ENCODE measurements at regions not wholly inside any gene's neighbourhood (a gene's known extent, or its start where the extent isn't known, plus 50 kb on each side); places are given as distances from the start of the nearest gene placed in this dataset.
"Not testable (repeated sequence)": the region's sequence is repeated elsewhere in the genome, so short reads cannot be mapped to it uniquely, and the experiment has no call there.

DNA sequence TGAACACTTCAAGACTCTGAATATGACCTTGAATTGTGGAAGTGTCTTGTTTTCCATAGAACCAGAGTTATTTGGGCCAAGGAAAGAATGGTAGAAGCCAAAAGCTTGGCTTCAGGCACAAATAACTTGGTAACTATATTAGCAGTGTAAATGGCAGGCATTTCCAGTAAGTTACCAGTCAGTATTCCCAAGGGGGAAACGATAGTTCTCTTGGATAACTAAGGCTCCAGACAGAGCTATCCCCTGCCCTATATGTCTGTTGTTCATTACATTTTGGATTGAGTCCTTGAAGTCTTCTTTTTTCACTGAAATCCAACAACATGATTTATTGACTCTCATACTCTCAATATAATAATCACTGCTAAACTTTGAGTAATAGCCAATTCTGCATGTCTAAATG lies 364.1 kb downstream of the MAGEB5 start:
- no peak for DNase-seq

DNA sequence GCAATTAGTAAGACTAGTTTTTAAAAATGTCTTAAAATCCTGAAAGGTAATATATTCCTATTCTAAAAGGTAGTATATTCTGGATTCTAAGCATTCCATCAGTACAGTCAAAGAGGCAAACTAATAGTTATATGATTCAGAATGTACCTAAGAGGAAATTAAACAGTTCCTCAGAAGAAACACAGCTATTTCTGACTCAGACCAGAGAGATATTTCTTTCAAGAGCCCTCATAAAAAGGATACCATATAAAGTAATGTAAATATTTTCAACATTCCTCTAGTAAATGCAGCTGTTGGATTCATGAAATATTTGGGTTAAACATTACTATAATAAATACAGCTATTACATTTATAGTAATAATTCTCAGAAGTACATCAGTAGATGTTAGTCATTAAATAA lies 358.3 kb downstream of the MAGEB5 start:
- DNase-seq: no peak

DNA sequence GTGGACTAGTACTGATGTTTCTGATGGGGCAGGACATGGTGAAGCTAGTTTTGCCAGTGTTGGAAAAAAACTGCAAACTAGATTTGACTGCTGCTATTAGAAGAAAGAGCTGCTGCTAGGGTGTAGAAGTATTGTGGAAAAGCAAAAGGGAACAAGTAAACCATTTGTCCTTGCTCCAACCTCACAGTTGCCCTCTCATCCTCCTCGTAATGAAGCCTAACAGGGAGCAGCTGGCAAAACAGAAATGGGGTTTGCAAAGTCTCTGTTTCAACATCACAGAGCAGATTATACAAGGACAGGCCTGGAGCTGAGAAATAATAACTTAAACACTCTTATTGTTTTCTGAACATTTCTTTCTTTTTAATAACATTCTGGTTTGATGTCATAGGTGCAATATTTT lies 346.2 kb downstream of the MAGEB5 start:
- DNase-seq: no peak

DNA sequence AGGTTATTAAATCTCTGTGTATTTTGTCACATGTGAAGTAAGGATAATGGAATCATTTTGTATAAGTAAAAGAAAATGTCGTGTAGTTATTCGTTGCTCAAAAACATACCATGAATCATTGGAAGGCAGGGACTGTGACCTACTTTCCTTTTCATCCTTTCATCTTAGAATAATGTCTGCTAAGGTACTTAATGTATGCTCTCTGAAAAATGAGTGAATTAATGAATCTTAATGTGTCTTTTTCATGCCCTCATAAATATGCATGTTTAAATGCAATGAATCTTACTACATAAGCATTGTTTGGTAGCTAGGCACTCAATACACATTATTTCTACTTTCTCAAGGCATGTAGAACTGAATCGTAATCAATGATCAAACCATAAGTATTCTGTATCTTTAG lies 343.9 kb downstream of the MAGEB5 start:
- DNase-seq: no peak

DNA sequence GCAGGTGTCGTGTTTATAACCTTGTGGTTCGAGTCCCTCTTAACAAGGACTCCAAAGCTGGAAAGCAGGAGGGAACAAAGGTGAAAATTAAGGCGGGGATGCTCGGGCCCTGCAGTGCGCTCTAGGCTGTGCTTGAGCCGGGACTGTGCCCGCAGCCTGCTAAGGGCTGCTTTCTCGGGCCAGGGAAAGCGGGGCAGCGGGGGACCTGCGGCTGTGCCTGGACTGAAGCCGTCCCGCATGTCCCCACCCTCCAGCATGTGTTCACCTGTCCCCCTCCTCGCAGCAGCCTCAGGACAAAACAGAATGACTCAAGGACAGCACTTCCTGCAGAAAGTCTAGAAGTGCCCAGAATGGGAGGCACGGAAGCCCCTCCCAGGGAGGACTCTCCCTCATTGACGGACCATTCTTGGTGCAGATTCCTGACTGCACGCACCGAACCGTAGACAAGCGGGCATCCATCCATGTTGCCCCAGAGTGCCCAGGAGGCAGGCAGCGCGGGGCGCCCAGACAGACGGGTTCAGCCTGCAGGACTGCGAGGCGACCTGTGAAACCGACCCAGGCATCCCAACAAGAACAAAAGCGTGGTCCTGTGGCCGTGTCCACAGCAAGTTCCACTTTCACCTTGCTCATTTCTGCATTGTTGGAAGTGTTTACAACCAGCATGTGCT lies 342.9 kb downstream of the MAGEB5 start:
- no peak for DNase-seq

DNA sequence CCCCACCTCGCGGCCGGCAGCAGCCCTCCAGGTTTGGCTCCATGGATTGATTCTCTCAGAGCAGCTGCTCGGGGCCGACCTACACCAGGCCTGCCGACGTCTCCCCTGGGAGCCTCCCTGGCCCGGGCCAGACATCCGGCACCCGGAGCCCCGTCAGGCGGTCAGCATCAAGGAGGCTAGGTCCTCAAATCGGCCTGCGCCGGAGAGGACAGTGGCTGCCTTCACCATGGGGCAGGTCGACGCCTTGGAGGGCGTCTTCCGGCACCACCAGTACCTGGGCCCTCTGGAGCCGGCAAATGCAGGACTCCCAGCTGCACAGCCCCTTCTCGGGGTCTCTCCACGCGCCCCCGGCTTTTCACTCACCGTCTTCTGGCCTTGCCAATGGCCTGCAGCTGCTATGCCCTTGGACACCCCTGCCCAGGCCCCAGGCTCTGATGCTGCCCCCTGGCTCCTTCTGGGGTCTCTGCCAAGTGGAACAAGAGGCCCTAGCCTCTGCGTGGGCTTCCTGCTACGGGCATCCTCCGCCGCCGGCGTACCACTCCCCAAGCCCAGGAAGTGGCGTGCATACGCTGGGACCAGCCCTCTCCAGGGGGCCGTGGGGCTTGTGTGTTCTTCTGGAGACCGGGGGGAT lies 341.8 kb downstream of the MAGEB5 start:
- DNase-seq: no peak

- not testable (repeated sequence) for DNase-seq
Observed at GRCh38 chrX:26525768-26526167, 309.8 kb downstream of the MAGEB5 start.

DNA sequence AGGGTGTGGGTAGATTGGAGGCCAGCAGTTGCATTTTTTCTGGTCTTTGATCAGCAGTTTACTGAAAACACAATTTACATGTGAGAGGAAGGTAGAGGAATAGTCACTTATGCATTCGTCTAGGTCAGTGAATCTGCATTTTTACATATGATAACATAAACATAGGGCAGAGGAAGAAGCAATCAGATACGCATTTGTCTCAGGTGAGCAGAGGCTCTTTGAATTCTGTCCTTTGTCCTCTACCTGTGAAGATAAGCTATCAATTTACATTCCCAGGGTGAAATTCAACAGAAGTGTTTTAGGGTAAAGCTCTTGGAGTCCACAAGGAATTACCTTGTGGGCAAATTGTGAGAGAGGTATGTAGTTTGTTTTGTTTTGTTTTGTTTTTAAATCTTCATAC lies 306.5 kb downstream of the MAGEB5 start:
- no peak for DNase-seq

GRCh38 chrX:26511589-26512363 lies 295.8 kb downstream of the MAGEB5 start:
- no peak for DNase-seq

- no peak for DNase-seq
Observed at GRCh38 chrX:26470941-26471340, 255.0 kb downstream of the MAGEB5 start.

DNA sequence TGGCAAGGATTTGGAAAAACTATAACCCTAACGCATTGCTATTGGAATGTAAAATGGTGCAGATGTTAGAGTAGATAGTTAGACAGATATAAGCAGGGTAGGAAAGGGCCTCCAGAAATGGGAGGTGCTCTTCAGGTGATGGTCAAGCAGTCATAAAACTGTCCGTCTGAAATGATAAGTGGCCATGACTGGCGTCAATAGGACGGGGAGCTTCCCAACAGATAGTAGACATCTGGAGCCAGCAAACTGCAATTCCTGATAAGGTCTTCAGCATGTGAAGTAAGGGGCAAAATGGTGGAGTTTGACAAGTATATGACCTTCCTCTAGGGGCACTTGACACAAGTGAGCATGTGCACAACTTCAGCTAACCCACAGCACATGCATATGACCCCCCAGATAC lies 250.4 kb downstream of the MAGEB5 start:
- DNase-seq: no peak

- no peak for DNase-seq
Observed at GRCh38 chrX:26445288-26445687, 229.3 kb downstream of the MAGEB5 start.

GRCh38 chrX:26444417-26444816 lies 228.4 kb downstream of the MAGEB5 start:
- not testable (repeated sequence) for DNase-seq

GRCh38 chrX:26442340-26442739 lies 226.4 kb downstream of the MAGEB5 start:
- DNase-seq: no peak

DNA sequence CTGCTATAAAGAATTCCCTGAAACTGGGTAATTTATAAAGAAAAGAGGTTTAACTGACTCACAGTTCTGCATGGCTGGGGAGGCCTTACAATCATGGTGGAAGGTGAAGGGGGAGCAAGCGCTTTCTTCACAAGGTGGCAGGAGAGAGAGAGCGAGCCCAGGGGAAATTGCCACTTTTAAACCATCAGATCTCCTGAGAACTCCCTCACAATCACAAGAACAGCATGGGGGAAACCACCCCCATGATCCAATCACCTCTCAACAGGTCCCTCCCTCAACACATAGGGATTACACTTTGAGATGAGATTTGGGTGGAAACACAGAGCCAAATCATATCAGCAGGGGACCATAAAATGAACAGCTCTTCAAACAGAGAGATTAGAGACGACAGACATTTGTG lies 198.6 kb downstream of the MAGEB5 start:
- no peak for DNase-seq

GRCh38 chrX:26411045-26411444 lies 195.1 kb downstream of the MAGEB5 start:
- no peak for DNase-seq

DNA sequence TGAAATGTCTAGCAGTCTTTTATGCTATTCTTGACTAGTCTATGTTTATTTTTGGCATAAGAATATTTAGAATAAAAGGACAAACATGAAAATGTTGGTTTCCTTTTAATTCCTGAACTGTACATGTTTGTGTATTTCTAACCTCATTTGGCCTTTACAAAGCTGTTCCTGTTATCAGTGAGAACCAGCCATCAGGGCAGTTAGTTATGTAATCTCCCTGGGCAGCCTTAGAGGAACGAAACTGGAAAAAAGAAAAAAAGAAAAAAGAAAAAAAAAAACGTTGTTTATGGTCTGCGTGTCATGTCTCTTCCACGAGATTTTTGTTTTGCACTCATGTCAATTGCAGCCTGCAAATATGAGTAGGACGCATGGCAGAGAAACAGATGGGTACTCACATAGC lies 193.7 kb downstream of the MAGEB5 start:
- no peak for DNase-seq

GRCh38 chrX:26387906-26388305 lies 171.9 kb downstream of the MAGEB5 start:
- no peak for DNase-seq

DNA sequence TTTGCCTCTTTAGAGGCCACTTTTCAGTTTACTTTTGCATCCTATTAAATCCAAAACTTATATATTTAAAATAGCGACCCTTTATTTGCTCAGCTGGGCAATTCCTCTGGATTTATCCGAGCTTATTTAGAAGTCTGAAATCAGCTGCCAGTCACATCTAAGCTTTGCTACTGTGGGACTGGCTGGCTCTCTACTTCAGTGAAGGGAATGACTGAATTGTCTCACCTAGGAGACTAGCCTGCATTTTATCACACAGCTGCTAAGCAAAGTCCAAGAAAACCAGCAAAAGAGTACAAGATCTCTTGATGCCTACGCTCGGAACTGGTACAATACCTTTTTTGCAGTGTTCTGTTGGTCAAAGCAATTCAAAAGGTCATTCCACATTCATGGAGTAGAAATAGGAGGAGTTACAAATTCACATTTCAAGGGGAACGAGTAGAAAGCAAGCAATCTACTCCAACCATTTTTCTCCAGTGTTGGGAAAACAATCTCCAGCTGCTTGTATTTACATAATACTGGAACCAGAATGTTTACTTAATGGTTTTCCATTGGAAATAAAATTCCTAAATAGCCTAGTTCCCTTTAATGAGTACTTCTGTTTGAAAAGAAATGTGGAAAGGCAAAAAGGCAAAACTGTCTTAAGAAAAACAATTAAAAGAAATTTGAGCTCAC lies 160.2 kb downstream of the MAGEB5 start:
- no peak for DNase-seq

- no peak for DNase-seq
Observed at GRCh38 chrX:26375346-26375745, 159.4 kb downstream of the MAGEB5 start.

- no peak for DNase-seq
Observed at GRCh38 chrX:26373829-26374228, 157.9 kb downstream of the MAGEB5 start.

- DNase-seq: no peak
Observed at GRCh38 chrX:26352891-26353430, 137.0 kb downstream of the MAGEB5 start.

DNA sequence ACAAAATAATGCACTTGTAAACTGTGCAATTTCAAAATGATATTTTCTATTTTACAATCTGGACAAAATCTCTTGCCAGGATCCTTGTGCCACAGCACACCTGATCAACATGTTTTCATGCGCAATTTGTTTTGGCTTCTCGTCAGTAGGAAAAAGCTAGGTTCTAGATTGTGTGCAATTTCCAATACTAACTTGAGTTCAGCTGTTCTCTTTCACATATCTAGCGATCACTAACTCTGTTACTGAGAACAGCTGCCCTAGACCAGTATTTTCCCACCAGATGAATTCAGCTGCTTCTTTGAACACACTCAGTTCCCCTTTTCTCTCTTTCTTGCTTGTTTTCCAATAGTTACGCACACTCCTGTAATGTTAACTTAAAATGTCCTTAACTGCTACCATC lies 131.2 kb downstream of the MAGEB5 start:
- DNase-seq: no peak

All from NCI-H2029 treated with DMSO at 0.1 percent for 48 hours (cell line).